ENCODE measurements at regions not wholly inside any gene's neighbourhood (a gene's known extent, or its start where the extent isn't known, plus 50 kb on each side); places are given as distances from the start of the nearest gene placed in this dataset.

GRCh38 chr11:130679247-130679646 lies 230.8 kb downstream of the ADAMTS15 start:
- DNase-seq: no peak

DNA sequence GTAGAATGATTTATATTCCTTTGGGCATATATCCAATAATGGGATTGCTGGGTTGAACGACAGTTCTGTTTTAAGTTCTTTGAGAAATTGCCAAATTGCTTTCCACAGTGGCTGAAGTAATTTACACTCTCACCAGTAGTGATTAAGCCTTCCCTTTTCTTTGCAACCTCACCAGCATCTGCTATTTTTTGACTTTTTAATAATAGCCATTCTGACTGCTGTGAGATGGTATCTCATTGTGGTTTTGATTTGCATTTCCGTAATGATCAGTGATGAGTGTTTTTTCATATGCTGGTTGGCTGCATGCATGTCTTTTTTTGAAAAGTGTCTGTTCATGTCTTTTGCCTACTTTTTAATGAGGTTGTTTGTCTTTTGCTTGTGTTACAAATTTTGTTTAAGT lies 233.8 kb downstream of the SNX19 start:
- peak in 1 of 2 experiments; percentile 23 for DNase-seq

- no peak for DNase-seq
Observed at GRCh38 chr11:130689222-130689908, 226.9 kb downstream of the SNX19 start.

GRCh38 chr11:130691581-130691980 lies 224.7 kb downstream of the SNX19 start:
- no peak for DNase-seq

DNA sequence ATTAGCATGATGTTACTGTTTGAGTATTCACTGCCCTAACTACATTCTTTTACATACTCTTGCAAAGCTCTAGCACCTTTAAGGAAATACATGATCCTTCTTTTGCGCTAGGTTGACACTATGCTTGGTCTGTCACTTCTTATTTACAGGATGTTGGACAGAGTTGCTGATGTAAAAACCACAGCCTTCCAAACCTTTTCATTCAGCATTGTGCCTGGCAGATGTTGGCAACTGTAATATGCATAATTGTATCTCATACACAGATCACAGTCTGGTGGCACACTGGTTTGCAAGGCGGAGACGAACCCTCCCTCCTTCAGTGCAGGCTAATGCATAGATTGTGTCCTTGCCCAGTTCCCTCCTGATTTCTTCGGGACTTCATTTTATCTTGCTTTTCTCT lies 224.1 kb downstream of the SNX19 start:
- DNase-seq: no peak

GRCh38 chr11:130693543-130693942 lies 222.7 kb downstream of the SNX19 start:
- DNase-seq: no peak

DNA sequence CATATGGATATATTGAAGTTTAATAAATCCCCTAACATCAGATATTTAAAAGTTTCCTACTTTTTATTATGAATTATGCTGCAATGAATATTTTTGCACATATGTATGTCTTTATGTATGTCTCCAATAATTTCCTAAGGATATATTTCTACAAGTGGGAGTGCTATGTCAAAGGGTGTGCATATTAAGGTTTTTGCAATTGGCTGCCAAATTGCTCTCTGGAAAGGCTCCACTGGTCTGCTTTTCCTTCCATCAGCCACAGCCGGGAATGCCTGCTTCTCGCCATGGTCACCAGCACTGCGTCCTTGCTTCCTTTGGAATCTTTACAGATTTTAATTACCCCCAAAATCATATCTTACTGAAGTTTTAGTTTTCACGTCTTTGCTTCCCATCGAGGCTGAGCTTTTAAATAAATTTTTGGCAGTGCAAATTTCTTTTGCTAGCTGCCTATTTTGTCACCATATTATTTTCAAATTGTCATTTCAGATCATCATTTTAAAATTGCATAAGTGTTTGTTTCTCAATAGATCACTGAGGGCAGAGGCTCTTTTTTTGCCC lies 221.7 kb downstream of the SNX19 start:
- DNase-seq: no peak

GRCh38 chr11:130698174-130698573 lies 218.1 kb downstream of the SNX19 start:
- no peak for DNase-seq

DNA sequence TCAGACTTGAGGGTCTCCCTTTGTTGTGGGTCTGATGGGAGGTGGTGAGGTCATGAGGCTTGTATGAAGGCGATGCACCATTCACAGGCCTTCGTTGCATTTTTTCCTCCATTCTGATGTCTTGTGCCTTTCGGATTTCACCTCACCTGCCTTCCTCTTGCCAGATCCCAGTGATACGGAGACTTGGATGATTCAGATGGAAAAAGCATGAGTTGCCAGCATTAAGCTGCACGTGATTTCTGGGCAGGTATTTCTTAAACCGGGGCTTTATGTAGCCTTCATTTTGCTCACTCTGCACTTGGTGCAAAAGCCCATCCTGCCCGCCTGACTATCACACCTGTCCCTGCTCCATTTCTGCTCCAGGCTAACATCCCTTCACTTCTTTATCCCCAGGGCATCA lies 216.7 kb downstream of the SNX19 start:
- no peak for DNase-seq

GRCh38 chr11:130700092-130700491 lies 216.2 kb downstream of the SNX19 start:
- DNase-seq: no peak

- no peak for DNase-seq
Observed at GRCh38 chr11:130703489-130704190, 212.6 kb downstream of the SNX19 start.

- DNase-seq: no peak
Observed at GRCh38 chr11:130705670-130706421, 210.4 kb downstream of the SNX19 start.

DNA sequence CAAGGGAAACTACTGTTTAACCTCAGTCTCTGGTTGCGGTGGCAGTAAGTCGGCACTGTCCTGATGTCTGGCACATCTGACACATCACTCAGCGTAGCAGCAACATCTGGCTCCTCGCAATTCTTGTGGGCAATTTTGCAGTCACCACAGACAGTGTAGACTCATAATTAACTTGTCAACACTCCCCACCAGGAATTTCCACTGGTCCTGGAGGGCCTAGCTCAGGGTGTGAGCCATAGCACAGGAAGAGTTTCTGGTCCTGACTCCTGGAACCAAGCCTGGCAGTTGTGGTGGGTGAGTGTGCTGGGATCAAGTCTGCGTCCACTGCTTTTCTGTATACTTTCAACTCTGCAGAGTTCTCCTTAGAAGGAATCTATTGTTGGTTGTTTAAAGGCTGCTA lies 209.7 kb downstream of the SNX19 start:
- DNase-seq: no peak

DNA sequence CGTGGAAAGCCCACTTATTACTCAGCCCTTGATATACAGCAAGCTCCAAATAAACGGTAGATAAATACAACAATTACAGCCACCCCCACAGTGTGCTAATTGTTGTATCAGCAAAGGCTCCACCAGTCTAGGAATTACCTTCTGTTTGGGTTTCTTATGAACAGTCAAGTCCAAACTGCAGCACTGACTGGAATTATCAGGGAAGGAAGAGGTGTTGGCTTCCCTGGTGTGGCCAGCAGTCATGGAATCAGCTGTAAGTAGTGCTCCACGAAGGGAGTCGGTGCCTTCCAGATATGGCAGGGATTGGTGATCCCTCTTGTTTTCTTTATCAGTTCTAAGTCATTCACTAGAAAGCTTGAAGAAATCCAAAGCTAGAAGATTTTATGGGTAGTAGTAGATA lies 209.1 kb downstream of the SNX19 start:
- DNase-seq: no peak

GRCh38 chr11:130709531-130709930 lies 206.7 kb downstream of the SNX19 start:
- DNase-seq: no peak

DNA sequence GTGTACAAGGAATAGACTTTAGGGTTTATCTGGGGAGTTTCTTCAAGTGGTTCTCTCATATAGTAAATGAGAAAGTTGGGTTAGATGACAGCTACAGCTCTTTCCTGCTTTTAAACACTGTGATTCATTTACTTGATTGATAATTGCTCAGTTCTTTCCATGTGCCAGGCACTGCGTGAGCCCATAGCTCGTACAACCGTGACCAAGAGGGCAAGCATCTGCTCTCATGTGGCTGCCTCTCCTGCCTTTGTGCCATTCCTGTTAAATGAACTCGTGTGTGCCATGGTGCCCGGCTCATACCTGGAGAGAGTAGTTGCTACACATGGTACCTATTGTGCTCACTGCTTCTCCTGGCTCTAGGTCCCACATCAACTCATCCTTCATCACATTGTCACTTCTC lies 206.3 kb downstream of the SNX19 start:
- DNase-seq: no peak

- DNase-seq: peak in 1 of 2 experiments; percentile 21
Observed at GRCh38 chr11:130710497-130711012, 205.7 kb downstream of the SNX19 start.

GRCh38 chr11:130711193-130711592 lies 205.1 kb downstream of the SNX19 start:
- no peak for DNase-seq

DNA sequence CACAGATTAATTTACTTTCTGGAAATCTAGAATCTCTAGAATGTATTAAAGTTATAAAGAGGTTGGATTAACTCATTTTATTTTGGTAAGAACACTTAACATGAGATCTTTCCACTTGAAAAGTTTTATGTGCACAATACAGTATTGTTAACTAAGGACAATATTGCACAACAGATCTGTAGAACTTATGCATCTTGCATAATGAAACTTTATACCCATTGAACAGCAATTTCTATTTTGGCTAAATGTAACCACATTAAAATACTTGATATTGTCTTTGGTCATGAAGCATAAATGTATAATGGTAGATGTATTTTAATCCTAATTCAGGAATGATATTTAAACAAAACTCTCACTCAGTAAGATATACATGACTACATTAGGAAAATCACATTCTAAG lies 203.8 kb downstream of the SNX19 start:
- no peak for DNase-seq

GRCh38 chr11:130715085-130715876 lies 201.0 kb downstream of the SNX19 start:
- no peak for DNase-seq

GRCh38 chr11:130715877-130716220 lies 200.4 kb downstream of the SNX19 start:
- no peak for DNase-seq

DNA sequence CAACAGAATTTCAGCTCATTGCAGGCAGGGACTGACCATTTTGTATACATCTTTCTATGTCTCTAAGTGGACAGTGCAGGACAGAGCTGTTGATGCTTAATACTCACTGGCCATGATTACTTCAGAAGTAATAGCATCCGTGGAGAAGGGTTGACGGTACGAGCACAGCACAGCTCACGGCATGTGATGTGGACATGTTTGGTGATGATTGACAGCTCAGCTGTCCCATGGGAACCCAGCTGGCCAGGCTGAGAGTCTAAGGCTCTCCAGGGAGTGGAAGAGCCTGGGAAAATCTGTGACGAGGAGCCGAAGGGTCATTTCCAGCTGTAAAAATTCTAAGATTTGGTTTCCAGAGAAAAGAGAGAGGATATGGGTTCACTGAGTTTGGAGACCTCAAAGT lies 198.2 kb downstream of the SNX19 start:
- DNase-seq: peak in 1 of 2 experiments; percentile 35

Data from NCI-H526 (cell line).